Mesendoderm (in vitro differentiated cells): ENCODE measurements at regions not wholly inside any gene's neighbourhood (a gene's known extent, or its start where the extent isn't known, plus 50 kb on each side); places are given as distances from the start of the nearest gene placed in this dataset.
A peak's percentile ranks its signal among the peaks of the same experiment; 100 is the strongest.

Source experiments
- DNase-seq: peaks from one replicate; pipeline ENCODE4 v3.0.0; 2013
- H2AK5ac ChIP-seq: 2 replicates; pipeline ENCODE4 v1.6.1; 2013; ENCODE audit warnings: low read length, inconsistent platforms
- H2BK120ac ChIP-seq: 2 replicates; pipeline ENCODE4 v1.6.1; 2013; ENCODE audit warnings: low read depth, mild to moderate bottlenecking, low read length, moderate library complexity, mixed read lengths
- H2BK15ac ChIP-seq: replicated peaks from 2 replicates; pipeline ENCODE4 v1.6.1; 2013; ENCODE audit warnings: low read depth, mild to moderate bottlenecking, moderate library complexity
- H2BK5ac ChIP-seq: 2 replicates; pipeline ENCODE4 v1.6.1; 2013; ENCODE audit warnings: low read length, inconsistent platforms
- H3K18ac ChIP-seq: 2 replicates; pipeline ENCODE4 v1.6.1; 2013; ENCODE audit warnings: mild to moderate bottlenecking, low read length, mixed read lengths
- H3K23ac ChIP-seq: one replicate; pipeline ENCODE4 v1.6.1; 2013; ENCODE audit warnings: low read length
- H3K27ac ChIP-seq: 2 replicates; pipeline ENCODE4 v1.5.1; 2013; ENCODE audit warnings: low read depth, mild to moderate bottlenecking, inconsistent platforms, low read length, moderate library complexity
- H3K27me3 ChIP-seq: 2 replicates; pipeline ENCODE4 v1.6.1; 2013; ENCODE audit warnings: low read length, control low read depth, mild to moderate bottlenecking, inconsistent platforms; ENCODE audit not compliant: insufficient read depth, poor library complexity
- H3K36me3 ChIP-seq: 2 replicates; pipeline ENCODE4 v1.6.1; 2013; ENCODE audit warnings: low read length, inconsistent platforms; ENCODE audit not compliant: control insufficient read depth, insufficient read depth
- H3K4ac ChIP-seq: one replicate; pipeline ENCODE4 v1.6.1; 2013; ENCODE audit warnings: low read depth, mild to moderate bottlenecking, low read length, moderate library complexity
- H3K4me1 ChIP-seq: 2 replicates; pipeline ENCODE4 v1.6.1; 2013; ENCODE audit warnings: low read depth, low read length, inconsistent platforms; ENCODE audit not compliant: control insufficient read depth
- H3K4me2 ChIP-seq: 2 replicates; pipeline ENCODE4 v1.6.1; 2013; ENCODE audit warnings: low read length
- H3K4me3 ChIP-seq: 2 replicates; pipeline ENCODE4 v1.5.1; 2013; ENCODE audit warnings: mild to moderate bottlenecking, low read length
- H3K56ac ChIP-seq: one replicate; pipeline ENCODE4 v1.6.1; 2013; ENCODE audit warnings: low read length
- H3K79me1 ChIP-seq: 2 replicates; pipeline ENCODE4 v1.6.1; 2013; ENCODE audit warnings: low read length, inconsistent platforms
- H3K79me2 ChIP-seq: 2 replicates; pipeline ENCODE4 v1.6.1; 2013; ENCODE audit warnings: mild to moderate bottlenecking, low read length; ENCODE audit not compliant: control insufficient read depth, insufficient read depth
- H3K9ac ChIP-seq: 2 replicates; pipeline ENCODE4 v1.6.1; 2013; ENCODE audit warnings: low read length, inconsistent platforms
- H4K5ac ChIP-seq: one replicate; pipeline ENCODE4 v1.6.1; 2013; ENCODE audit warnings: low read length
- H4K8ac ChIP-seq: one replicate; pipeline ENCODE4 v1.6.1; 2013; ENCODE audit warnings: low read depth, mild to moderate bottlenecking, control low read depth, low read length, moderate library complexity
- WGBS: extraction: QIAGEN DNeasy Blood & Tissue Kit; methylation state at CpG from one replicate; pipeline ENCODE4 v1.1.7; 2013; ENCODE audit warnings: low lambda C conversion rate, missing lambda C conversion rate; ENCODE audit not compliant: insufficient coverage; ENCODE audit errors: extremely low coverage; 5-methylcytosine and 5-hydroxymethylcytosine counted together

GRCh38 chr7:149714081-149714909 lies 59.1 kb downstream of the ZNF467 start:
- Histone ChIP-seq H2BK15ac (no peak overlapping the region), H4K8ac (no peak overlapping the region), H3K4me1 (peaks cover 3% of the 10 kb centered on the region), H3K4me3 (peak overlapping the region; percentile 66), H2AK5ac (no peak overlapping the region), H2BK5ac (no peak overlapping the region), H3K4ac (no peak overlapping the region), H2BK120ac (no peak overlapping the region), H3K9ac (peak overlapping the region; percentile 64), H3K4me2 (peak overlapping the region; percentile 51), H3K18ac (peak overlapping the region; percentile 24), H3K27me3 (no peaks in the 10 kb centered on the region), H3K27ac (no peak overlapping the region), H3K79me1 (peaks cover 17% of the 10 kb centered on the region), H3K23ac (peak overlapping the region; percentile 94), H3K56ac (peak overlapping the region; percentile 81), H3K36me3 (no peaks in the 10 kb centered on the region), H3K79me2 (no peaks in the 10 kb centered on the region), H4K5ac (no peak overlapping the region)
- no CpG with 5 or more reads among the region's 88 CpGs for WGBS
- peak; percentile 96 for DNase-seq

- WGBS, result no CpG with 5 or more reads among the region's 26 CpGs
- no peak overlapping the region for H2BK120ac ChIP-seq
- H2BK15ac ChIP-seq, result no peak overlapping the region
- H2AK5ac ChIP-seq, result no peak overlapping the region
- H3K79me1 ChIP-seq, result peaks cover 17% of the 10 kb centered on the region
- H3K27me3 ChIP-seq, result no peaks in the 10 kb centered on the region
- H3K23ac ChIP-seq, result peak overlapping the region; percentile 94
- H4K8ac ChIP-seq, result no peak overlapping the region
- no peak overlapping the region for H3K27ac ChIP-seq
- no peak overlapping the region for H3K18ac ChIP-seq
- H3K4me3 ChIP-seq, result no peak overlapping the region
- no peaks in the 10 kb centered on the region for H3K79me2 ChIP-seq
- H3K9ac ChIP-seq, result peak overlapping the region; percentile 64
- H3K4me2 ChIP-seq, result no peak overlapping the region
- no peak overlapping the region for H3K4ac ChIP-seq
- H3K56ac ChIP-seq, result peak overlapping the region; percentile 81
- no peak overlapping the region for H2BK5ac ChIP-seq
- no peaks in the 10 kb centered on the region for H3K36me3 ChIP-seq
- no peak for DNase-seq
- no peak overlapping the region for H4K5ac ChIP-seq
- peaks cover 3% of the 10 kb centered on the region for H3K4me1 ChIP-seq
Observed at GRCh38 chr7:149713731-149714068, 59.7 kb downstream of the ZNF467 start.

GRCh38 chr7:149713061-149713730 lies 60.2 kb downstream of the ZNF467 start:
- no peak overlapping the region for H2BK15ac ChIP-seq
- H3K79me1 ChIP-seq, result peaks cover 17% of the 10 kb centered on the region
- H3K9ac ChIP-seq, result no peak overlapping the region
- H2BK120ac ChIP-seq, result no peak overlapping the region
- no peak overlapping the region for H3K56ac ChIP-seq
- no peak overlapping the region for H3K18ac ChIP-seq
- H3K27me3 ChIP-seq, result no peaks in the 10 kb centered on the region
- H2AK5ac ChIP-seq, result no peak overlapping the region
- H3K27ac ChIP-seq, result no peak overlapping the region
- no peak overlapping the region for H2BK5ac ChIP-seq
- peaks cover 3% of the 10 kb centered on the region for H3K4me1 ChIP-seq
- no peak overlapping the region for H4K5ac ChIP-seq
- H4K8ac ChIP-seq, result no peak overlapping the region
- no peak overlapping the region for H3K4me3 ChIP-seq
- no peak overlapping the region for H3K4me2 ChIP-seq
- no peaks in the 10 kb centered on the region for H3K36me3 ChIP-seq
- no peaks in the 10 kb centered on the region for H3K79me2 ChIP-seq
- DNase-seq, result no peak
- no CpG with 5 or more reads among the region's 16 CpGs for WGBS
- no peak overlapping the region for H3K23ac ChIP-seq
- no peak overlapping the region for H3K4ac ChIP-seq

GRCh38 chr7:149708026-149708425 lies 65.4 kb downstream of the ZNF467 start:
- Histone ChIP-seq H3K4me2 (no peak overlapping the region), H3K18ac (no peak overlapping the region), H3K23ac (no peak overlapping the region), H3K79me2 (no peaks in the 10 kb centered on the region), H4K8ac (no peak overlapping the region), H2BK5ac (no peak overlapping the region), H3K56ac (no peak overlapping the region), H4K5ac (no peak overlapping the region), H2BK15ac (no peak overlapping the region), H3K4me3 (no peak overlapping the region), H3K79me1 (no peaks in the 10 kb centered on the region), H3K27ac (no peak overlapping the region), H3K4ac (no peak overlapping the region), H2AK5ac (no peak overlapping the region), H2BK120ac (no peak overlapping the region), H3K36me3 (no peaks in the 10 kb centered on the region), H3K4me1 (no peaks in the 10 kb centered on the region), H3K9ac (no peak overlapping the region), H3K27me3 (no peaks in the 10 kb centered on the region)
- DNase-seq, result no peak
- no CpG with 5 or more reads among the region's 7 CpGs for WGBS

- Histone ChIP-seq H3K4me3 (no peak overlapping the region), H3K79me1 (no peaks in the 10 kb centered on the region), H2BK120ac (no peak overlapping the region), H3K18ac (no peak overlapping the region), H3K36me3 (no peaks in the 10 kb centered on the region), H2AK5ac (no peak overlapping the region), H3K27ac (no peak overlapping the region), H4K8ac (no peak overlapping the region), H4K5ac (no peak overlapping the region), H2BK15ac (no peak overlapping the region), H3K27me3 (no peaks in the 10 kb centered on the region), H2BK5ac (no peak overlapping the region), H3K23ac (no peak overlapping the region), H3K9ac (no peak overlapping the region), H3K79me2 (no peaks in the 10 kb centered on the region), H3K56ac (no peak overlapping the region), H3K4ac (no peak overlapping the region), H3K4me2 (no peak overlapping the region), H3K4me1 (no peaks in the 10 kb centered on the region)
- peak; percentile 39 for DNase-seq
- WGBS, result no CpG with 5 or more reads among the region's 1 CpG
Observed at GRCh38 chr7:149707448-149707886, 65.9 kb downstream of the ZNF467 start.
